ENCODE measurements at regions not wholly inside any gene's neighbourhood (a gene's known extent, or its start where the extent isn't known, plus 50 kb on each side); places are given as distances from the start of the nearest gene placed in this dataset.

GRCh38 chr9:86697999-86698398, 249.3 kb downstream of the GAS1 start:
- no peak for DNase-seq (ENCODE audit: low read depth in 1 of 2, low spot score in 1 of 2)

DNA sequence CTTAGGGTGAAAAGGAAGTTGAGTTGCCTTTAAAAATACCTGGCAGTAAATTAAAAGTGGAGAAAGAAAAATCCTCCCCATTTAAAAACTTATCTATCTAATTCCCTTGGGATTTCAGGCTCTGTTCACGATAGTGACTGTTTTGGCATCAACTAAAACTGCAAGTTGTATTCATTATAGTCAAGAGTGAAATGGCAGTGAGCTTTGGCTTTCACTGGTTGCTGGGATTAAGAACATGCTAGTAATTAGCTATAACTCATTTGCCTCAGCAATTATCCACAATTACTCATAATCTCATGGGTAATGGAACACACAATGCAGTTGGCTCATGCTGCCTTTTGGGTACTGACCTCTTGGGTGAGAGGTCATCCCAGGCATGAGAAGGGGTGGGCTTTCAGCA, 250.1 kb downstream of the GAS1 start:
- DNase-seq (ENCODE audit: low read depth in 1 of 2, low spot score in 1 of 2), result no peak

- no peak for DNase-seq (ENCODE audit: low read depth in 1 of 2, low spot score in 1 of 2)
Observed at GRCh38 chr9:86695910-86696424, 251.3 kb downstream of the GAS1 start.

DNA sequence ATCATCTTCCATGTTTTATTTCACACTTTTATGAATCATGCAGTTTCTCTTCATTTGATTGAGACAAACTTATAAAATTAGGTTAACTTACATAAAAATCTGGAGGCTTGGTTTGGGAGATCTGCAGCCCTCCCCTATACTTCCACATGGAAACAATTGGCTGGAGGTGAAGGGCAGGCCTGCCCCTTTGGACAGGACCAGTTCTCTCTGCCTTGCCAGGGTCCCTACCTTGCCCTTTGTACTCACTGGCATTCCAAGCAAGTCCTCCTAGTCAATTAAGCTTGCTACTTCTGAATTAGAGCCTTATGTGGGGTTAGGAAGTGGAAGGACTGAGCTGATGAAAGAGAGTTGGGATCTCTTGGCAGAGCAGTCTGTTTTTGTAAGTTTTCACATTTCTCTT, 257.3 kb downstream of the GAS1 start:
- DNase-seq (ENCODE audit: low read depth in 1 of 2, low spot score in 1 of 2), result no peak

DNA sequence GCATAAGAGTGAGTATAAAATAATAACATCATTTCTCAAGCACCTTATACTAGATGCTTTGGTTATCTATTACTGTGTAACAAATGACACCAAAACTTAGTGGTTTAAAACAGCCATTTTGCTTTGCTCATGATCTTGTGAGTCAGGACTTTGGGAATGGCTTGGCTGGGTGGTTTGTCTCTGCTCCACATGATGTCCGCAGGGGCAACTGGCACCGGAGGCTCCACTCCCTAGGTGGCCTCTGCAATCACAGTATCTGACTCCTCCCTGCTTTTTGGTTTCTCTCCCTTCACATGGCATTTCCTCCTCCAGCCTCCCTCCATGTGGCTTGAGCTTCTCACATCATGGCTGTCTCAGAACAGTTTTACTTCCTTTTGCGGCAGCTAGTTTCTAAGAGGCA, 259.5 kb downstream of the GAS1 start:
- DNase-seq (ENCODE audit: low read depth in 1 of 2, low spot score in 1 of 2), result no peak

DNA sequence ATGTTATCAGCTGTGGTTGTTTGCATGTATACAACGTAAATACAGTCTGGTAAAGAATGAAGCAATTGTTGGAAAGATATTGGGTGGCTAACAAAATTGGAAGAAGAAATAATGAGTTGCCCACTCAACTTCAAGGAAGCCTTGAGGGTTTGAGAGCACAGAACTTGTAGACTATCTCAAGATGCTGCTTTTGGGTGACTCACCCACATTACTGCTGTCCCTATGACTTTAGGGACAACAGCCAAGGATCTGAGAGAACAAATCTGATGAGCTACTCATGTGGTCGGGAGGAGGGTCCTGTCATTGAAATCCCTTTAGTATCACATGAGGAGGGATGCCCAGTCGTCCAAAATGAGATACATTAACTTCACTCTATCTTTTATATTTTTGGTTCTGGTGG, 261.8 kb downstream of the GAS1 start:
- DNase-seq (ENCODE audit: low read depth in 1 of 2, low spot score in 1 of 2), result no peak

GRCh38 chr9:86684148-86684547, 263.2 kb downstream of the GAS1 start:
- no peak for DNase-seq (ENCODE audit: low read depth in 1 of 2, low spot score in 1 of 2)

- no peak for DNase-seq (ENCODE audit: low read depth in 1 of 2, low spot score in 1 of 2)
Observed at GRCh38 chr9:86682240-86682639, 265.1 kb downstream of the GAS1 start.

DNA sequence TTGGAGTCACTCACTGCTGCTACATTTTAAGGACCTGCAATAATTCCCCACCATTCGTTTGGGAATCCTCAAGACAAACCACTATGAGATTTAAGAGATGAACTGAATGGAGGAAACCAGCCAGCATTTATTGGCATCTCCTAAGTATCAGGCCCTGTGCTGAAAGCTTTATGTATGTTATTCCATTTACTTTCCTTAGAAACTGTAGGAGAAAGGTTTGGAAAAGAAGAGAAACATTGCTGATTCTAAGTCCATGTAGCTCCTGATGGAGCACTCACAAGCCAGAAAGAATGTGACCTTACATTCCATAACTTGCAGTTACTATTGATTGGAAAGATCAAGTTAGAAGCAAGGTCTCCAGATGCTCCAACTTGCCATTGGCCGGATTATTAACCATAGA, 267.4 kb downstream of the GAS1 start:
- no peak for DNase-seq (ENCODE audit: low read depth in 1 of 2, low spot score in 1 of 2)

DNA sequence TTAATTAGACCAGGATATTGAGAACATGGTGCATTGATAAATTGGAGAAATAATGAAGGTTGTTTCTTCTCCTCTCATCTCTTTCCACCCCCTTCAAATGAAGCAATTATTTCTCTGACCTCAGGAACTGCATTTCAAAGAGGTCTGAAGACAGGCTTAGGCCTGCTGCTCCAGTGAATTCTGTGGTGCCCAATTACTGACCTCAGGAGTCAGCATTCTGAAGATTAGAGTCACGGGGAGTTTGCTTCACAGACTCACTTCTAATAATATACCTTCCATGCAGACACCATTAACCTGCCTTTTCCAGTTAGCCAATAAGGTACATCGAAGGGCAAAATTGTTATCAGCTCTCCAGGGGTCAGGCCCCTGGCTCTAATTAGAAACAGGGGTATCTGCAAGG, 270.9 kb downstream of the GAS1 start:
- no peak for DNase-seq (ENCODE audit: low read depth in 1 of 2, low spot score in 1 of 2)

DNA sequence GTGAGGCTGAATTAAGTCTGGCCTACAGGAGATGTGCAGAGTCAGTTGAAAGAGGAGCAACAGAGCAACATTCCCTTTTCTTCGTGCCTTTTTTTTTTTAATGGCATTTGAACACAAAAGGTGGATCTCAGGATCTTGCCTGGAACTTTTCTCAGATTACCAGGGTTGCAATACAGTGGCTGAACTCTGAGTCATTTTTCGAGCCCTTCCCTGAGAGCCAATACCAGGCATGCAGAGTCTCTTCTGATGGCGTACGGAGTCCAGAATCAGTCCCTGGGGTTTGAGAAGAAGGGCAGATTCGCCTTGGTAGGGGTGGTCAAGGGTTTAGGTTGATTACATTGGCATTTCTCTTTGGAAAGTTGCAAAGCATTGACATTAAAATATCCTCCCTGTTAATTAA, 271.5 kb downstream of the GAS1 start:
- DNase-seq (ENCODE audit: low read depth in 1 of 2, low spot score in 1 of 2), result no peak

DNA sequence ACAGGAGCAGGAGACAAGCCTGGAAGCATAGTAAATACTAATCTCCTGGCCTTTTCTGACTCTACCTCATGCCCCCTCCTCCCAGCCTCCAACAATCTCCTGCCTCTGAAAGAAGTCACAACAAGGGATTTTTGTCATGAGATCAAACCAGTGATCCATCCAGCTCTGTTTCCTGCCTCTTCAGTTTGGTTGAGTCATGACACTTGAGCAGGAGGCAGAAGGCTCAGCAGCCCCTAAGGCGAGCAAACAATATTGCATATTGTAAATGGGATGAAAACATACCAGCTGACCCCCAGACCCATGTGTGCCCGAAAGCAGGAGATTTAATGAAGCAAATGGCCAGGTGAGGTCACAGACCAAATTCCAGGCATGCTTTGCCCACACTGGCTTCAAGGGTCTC, 272.8 kb downstream of the GAS1 start:
- DNase-seq (ENCODE audit: low read depth in 1 of 2, low spot score in 1 of 2), result no peak

DNA sequence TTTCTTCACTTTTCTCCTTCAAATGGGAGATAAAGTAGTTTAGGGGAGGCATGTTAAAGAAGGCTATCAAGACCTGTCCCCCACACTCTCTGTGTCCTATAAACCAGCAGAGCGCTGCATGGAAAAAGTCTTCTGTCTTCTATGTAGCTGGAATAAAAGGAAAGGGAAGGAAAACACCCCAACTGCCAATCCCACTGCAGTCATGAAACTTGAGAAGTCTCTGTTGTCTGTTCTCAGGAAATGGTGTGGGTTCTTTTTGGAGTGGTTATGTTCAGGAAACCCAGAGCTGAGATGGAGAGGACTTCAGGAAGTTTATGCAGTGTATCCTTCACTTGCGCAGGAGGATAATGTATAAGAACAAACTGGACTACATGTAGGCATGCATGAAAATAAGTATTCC, 274.3 kb downstream of the GAS1 start:
- DNase-seq (ENCODE audit: low read depth in 1 of 2, low spot score in 1 of 2), result no peak

- no peak for DNase-seq (ENCODE audit: low read depth in 1 of 2, low spot score in 1 of 2)
Observed at GRCh38 chr9:86672301-86672700, 275.0 kb downstream of the GAS1 start.

GRCh38 chr9:86671018-86671417, 276.3 kb downstream of the GAS1 start:
- DNase-seq (ENCODE audit: low read depth in 1 of 2, low spot score in 1 of 2), result no peak

GRCh38 chr9:86670536-86670935, 276.8 kb downstream of the GAS1 start:
- DNase-seq (ENCODE audit: low read depth in 1 of 2, low spot score in 1 of 2), result no peak

DNA sequence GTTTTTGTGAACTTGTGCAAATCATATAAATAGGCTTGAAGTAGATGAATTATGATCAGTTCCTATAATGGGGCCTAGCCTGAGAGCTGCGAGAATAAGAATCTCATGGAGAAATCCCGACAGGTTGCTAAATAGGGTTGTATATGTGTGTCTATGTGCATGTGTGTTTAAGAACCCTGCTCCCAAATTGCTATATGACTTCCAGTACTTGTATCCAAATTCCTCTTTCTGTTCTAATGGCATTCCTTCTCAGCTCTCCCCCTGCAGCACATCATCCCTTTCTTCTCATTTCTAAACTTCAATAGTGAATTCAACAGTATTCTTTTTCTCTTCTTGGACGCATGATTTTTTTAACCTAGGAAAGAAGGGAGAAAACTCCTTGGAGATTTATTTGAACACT, 277.2 kb downstream of the GAS1 start:
- no peak for DNase-seq (ENCODE audit: low read depth in 1 of 2, low spot score in 1 of 2)

DNA sequence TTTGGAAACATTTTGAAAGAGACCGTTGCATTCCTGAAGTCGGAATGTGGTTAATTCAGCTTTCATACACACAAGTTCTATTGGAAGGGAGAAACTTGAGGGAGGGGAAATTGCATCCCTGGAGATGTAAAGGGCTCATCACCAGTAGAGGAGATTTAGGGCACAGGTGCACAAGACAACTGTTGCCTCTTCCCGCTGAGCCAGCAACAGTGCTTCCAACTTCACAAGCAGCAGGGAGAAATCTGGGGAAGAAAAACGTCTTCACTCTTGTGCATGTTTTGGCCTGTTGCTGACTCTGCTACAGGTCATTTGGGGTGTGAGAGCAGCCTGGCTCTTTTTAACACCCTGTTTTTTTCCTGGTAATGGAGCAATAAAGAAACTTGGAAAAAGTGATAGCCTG, 277.9 kb downstream of the GAS1 start:
- DNase-seq (ENCODE audit: low read depth in 1 of 2, low spot score in 1 of 2), result no peak

GRCh38 chr9:86668488-86668887, 278.8 kb downstream of the GAS1 start:
- no peak for DNase-seq (ENCODE audit: low read depth in 1 of 2, low spot score in 1 of 2)

GRCh38 chr9:86667307-86667706, 280.0 kb downstream of the GAS1 start:
- no peak for DNase-seq (ENCODE audit: low read depth in 1 of 2, low spot score in 1 of 2)

DNA sequence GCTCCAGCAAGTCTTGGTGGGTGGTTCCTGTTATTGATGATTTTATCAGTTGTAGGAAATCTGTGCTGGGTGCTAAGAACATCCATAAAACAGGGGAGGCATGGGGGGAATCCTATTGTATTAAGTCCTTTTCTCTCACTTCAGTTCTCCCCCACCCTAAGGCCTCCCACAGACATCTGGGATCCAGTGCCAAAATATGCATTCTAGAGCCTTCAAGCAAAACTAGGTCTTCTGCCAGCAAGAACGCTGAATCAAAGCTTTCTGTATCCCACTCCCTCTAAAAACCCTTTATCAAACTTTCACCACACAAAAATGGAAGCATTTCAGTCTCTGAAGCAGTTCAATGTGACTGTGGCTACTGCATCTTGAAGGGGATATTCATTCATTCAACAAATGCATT, 281.9 kb downstream of the GAS1 start:
- no peak for DNase-seq (ENCODE audit: low read depth in 1 of 2, low spot score in 1 of 2)

DNA sequence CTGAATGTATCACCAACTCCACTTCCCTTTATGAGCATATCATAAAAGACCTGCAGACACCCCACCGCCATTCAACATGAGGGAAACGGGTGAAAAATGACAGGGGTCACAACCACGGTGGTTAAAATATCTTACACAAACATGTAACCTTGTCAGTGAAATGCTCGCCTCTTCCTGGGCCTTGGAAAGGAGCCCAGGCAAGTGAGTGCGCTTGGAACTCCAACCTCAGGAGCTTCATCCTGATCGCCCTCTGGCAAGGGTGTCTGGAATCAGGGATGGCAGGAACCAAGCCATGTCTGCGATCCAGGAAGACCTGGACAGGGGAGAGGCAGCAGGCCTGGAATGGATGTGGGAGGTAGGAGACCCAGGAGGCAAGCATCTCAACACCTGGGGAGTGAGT, 282.7 kb downstream of the GAS1 start:
- no peak for DNase-seq (ENCODE audit: low read depth in 1 of 2, low spot score in 1 of 2)

DNA sequence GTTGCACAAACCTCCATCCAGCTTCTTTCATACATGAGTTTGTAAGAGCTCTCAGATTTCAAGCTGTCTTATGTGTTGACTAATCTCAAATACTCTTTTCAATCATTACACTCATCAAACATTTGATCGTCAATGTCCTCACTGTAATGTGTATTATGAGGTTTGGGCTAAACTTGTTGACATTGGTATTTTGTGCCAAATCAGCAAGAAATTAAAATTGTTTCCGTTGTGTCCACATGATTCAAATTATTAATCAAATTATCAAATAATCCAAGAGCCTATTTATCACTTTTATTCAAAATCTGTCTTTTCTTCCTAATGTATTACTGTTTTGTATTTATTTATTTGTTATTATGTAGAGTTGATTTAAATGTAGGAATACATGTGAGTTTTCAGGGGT, 283.4 kb downstream of the GAS1 start:
- DNase-seq (ENCODE audit: low read depth in 1 of 2, low spot score in 1 of 2), result no peak

DNA sequence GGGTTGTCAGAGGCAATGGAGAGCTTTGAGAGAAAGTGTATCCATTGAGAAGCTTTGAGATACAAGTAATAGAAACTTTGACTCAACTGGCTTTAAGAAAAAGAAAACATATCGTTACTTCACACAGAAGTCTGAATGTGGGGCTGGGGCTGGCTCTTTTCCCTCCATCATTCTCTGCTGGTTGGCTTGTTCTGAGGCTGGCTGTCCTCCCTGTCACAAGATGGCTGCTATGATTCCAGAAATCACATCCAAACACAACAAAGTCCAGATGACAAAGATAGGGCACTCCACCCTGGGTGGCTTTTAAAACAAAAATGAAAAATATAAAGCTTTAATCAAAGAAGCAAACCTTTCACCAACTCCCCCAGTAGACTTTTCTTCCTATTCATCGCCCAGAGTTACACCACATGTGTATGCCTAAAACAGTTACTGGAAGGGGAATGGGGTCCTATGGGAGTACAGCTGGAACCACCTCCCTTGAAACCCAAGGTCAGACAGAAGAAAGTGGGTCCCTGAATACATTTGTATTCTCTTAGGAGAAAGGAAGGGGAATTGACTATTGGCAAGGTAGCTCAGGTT, 284.3 kb downstream of the GAS1 start:
- no peak for DNase-seq (ENCODE audit: low read depth in 1 of 2, low spot score in 1 of 2)

Data from activated CD4-positive, alpha-beta T cell treated with anti-CD3 and anti-CD28 coated beads, Interleukin-2, amount 50 U/mL, for 24 hours (primary cell).